Stimulated activated CD8-positive, alpha-beta memory T cell treated with anti-CD3 and anti-CD28 coated beads, Interleukin-2, amount 100 ng/mL, for 48 hours (primary cell): ENCODE measurements at regions not wholly inside any gene's neighbourhood (a gene's known extent, or its start where the extent isn't known, plus 50 kb on each side); places are given as distances from the start of the nearest gene placed in this dataset.
"Not testable (repeated sequence)": the region's sequence is repeated elsewhere in the genome, so short reads cannot be mapped to it uniquely, and the experiment has no call there.

Experiments
- DNase-seq, 2 donors: peaks; one replicate each; pipeline ENCODE4 v3.0.0-alpha.2; 2020; ENCODE audit warnings: low read depth in 2 of 2

DNA sequence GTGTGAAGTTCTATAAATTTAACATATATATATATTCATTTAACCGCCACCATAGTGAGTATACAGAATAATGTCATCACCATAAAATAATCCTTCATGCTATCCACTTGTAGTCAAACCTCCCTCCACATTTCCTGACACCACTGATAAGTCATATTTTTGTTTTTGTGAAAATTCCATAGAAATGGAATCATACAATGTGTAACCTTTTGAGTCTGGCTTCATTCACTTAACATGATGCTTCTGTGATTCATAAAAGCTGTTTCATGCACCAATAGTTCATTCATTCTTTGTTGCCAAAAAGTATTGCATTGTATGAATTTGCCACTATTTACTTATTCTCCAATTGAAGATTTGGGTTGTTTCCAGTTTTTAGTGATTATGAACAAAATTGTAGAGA is 497.5 kb upstream of the PCDH20 start:
- DNase-seq = no peak

- no peak for DNase-seq
These were observed 493.4 kb upstream of the PCDH20 start for GRCh38 chr13:61908906-61909615.

- no peak for DNase-seq
These were observed 489.4 kb upstream of the PCDH20 start for GRCh38 chr13:61905054-61905453.

GRCh38 chr13:61901946-61902541 is 486.4 kb upstream of the PCDH20 start:
- DNase-seq = no peak

DNA sequence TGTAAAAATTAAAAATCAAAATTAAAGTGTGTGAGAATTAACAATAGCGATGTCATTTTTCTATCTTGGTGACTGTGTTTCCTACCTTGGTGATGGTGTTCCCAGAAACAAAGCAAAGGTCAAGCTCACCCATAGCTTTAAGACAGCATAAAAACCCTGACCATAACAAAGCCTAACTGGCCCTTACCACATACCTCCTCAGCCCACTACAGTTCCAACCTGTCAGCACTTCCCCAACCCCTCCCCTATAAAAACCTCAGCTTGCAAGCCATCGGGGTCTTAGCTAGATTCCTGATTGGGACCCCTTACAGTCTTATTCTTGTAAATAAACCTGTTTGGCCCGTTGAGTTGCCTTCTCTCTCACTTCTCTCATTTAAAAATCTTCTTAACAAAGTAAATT is 484.4 kb upstream of the PCDH20 start:
- no peak for DNase-seq

- DNase-seq = no peak
These were observed 482.6 kb upstream of the PCDH20 start for GRCh38 chr13:61898207-61898606.

DNA sequence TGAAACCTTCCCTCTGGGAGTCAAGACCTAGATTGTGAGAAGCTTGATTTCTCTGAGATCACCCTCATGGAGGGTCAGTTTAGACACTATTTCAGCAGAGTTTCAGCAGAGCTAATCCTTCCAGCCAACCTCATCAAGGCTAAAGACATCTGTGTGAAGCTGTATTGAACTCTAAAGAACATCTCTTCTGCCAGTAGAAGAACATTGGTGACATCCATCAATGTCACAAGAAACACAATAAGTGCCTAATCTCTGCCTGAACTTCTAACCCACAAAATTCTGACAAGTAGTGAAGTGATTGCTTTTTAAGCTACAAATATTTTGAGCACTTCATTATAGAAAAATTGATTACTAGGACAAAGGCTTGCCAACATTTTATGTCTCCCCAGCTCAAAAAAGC is 475.8 kb upstream of the PCDH20 start:
- DNase-seq = no peak

DNA sequence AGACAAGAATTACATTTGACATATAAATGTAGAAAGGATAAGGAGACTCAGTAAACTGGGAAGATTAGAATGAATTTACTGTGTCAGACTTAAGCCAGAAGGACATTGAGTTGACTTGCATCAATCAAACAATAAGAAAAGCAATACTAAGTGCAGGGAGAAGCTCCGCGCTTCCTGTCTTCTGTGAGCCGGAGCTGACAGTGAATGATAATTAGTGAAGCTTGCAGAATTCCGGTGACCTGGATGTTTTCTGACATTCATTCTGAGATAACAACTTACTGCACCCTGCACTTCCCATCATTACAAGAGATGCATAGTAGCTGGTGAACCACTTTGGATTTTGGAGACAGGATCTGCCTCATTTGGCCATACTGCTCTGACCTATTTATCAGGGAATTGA is 469.2 kb upstream of the PCDH20 start:
- no peak for DNase-seq

DNA sequence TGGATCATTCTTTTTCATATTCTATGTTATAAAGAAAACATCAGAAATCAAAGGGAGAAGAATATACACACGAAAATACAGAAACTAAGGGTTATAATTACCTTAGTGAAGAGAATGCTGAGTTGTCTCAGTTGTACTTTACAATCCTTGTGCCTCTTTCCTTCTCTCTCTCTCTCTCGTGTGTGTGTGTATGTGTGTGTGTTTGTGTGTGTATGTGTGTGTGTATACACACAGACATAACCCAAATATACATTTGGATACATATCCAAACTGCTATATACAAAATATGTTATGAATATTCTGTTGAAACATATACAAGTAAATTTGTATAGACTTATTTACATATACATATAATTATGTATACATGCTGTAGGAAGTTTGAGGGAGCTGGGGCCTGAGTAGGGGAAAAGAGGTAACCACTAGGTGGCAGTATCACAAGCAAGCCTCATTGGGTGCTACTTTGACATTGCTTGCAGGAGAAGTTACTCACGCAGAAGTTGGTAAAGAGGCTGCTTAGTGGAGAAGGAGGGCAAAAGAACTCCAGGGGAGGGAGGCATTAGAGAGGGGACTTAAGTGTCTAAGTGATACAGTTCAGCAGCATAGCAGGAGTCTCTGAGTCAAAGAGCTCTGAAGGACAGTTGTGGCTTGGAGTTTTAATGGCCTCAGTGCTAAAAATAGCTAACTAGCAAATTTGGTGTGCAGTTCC is 465.1 kb upstream of the PCDH20 start:
- no peak for DNase-seq

GRCh38 chr13:61878565-61878964 is 462.9 kb upstream of the PCDH20 start:
- DNase-seq = not testable (repeated sequence)

DNA sequence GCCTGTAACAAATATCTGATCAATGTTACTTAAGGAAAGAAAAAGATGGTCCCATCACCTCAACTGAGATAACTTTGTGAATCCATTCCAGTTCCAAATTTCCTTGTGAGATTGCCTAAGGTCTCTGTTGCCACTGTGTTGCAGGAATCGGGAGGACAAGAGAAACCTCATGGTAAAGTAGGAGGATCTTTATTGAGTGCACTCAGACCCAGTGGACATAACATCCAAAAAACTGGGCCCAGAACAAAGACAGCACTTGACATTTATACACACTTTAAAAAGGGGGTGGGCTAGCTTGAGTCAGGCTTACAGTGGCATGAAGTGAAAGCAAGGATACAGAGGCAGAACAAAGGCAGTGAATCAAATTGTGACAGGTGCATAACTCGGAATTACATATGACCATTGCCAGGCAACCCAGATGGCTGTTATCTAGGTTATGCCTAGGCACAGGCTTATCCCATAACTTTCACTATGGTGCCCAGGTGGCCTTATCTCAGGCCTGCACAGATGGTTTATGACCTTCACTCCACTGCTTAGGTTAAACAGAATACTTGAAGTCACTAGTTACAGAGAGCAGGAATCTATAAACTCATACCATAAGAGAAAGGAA is 459.4 kb upstream of the PCDH20 start:
- no peak for DNase-seq

DNA sequence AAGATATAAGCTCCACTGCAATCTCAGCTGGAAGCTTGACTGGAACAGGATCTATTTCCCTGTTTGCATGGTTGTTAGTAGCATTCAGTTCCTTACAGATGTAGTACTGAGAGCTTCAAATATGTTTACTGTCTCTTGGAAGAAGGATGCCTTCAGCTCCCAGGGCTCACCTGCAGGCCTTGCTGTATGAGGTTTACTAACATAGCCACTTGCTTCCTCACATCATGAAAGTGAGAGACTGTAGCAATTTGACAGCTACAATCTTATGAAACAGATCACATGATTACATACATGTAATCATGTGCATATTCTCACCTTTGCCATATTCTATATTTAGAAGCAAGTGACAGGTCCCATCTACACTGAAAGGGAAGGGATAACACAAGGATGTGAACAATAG is 458.1 kb upstream of the PCDH20 start:
- no peak for DNase-seq

GRCh38 chr13:61857198-61857597 is 441.5 kb upstream of the PCDH20 start:
- no peak for DNase-seq

DNA sequence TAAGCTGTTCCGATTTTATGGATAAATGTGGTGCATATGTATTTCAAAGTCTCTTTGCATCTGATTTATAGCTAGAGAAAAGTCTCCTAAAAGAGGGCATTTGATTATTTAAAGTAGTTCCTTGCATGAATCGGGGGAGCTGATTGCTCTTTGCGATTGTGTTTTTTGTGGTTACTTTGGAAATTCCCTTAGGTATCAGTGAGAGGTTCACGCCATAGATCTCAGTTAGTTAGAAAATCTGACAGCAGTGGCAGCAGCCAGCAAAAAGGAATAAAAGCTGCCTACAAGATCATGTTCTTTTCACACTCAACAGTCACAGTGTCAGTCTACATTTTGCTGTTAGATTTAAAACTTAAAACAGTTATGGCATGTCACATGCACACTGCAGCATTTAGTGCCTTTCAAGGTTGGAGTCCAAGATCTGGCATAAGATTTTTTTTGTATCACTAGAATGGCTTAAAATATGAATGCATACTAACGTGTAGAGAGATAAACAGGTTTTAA is 436.5 kb upstream of the PCDH20 start:
- no peak for DNase-seq

- DNase-seq = no peak
These were observed 435.1 kb upstream of the PCDH20 start for GRCh38 chr13:61850794-61851193.

DNA sequence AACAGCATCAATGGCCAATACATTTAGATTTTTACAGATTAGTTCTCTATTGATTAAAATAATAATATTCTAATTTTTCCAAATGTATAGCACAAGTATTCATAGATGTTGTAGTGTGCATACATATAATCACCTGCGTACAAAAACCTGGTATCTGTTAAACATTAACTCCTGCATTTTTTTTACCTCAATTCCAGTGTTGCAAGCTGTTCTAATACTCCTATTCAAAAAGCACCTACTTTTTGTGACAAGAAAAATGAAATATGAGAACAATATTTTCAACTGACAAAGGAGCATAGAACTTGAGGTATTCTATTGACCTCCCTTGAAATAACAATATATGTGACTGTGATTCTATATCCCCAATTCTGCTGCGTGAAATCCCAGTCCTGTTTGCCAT is 422.9 kb upstream of the PCDH20 start:
- no peak for DNase-seq

- no peak for DNase-seq
These were observed 417.6 kb upstream of the PCDH20 start for GRCh38 chr13:61833228-61833627.

- DNase-seq = no peak
These were observed 415.4 kb upstream of the PCDH20 start for GRCh38 chr13:61831026-61831425.

DNA sequence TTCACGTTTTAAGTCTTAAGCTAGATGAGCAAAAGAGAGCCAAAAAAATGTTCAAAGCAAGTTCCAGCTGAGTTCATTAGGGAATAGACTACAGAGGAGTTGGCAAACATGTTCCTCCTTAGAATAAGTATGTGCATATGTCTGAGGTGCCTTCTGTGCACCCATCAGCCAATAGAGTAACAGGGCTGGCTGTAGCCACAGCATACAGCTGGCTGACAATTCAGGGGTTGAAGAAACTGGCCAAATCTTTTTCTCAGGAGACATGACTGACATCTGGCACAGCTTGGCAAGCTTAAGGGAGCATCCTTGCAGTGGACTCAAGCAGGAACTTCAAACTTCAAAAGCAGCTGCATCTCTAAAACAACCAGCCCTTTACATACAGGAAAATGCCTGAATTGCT is 414.8 kb upstream of the PCDH20 start:
- no peak for DNase-seq

DNA sequence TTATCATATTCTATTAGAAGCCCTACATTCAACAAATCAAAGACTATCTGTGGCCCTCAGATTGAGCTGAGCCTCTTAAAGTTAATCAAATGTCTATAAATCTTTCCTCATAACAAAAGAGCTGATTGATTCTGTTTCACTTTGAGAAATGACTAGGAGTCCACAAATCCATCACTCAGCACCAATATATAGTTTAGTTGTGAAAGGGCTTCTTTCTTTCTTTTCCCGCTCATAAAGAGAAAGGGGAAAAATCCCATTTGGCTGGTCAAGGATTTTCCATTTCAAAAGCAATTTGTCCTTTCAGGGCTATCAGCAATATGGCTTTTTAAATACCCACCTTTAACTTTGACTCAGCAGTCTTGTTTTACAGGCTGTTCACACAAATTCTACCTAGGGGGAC is 408.5 kb upstream of the PCDH20 start:
- DNase-seq = no peak

DNA sequence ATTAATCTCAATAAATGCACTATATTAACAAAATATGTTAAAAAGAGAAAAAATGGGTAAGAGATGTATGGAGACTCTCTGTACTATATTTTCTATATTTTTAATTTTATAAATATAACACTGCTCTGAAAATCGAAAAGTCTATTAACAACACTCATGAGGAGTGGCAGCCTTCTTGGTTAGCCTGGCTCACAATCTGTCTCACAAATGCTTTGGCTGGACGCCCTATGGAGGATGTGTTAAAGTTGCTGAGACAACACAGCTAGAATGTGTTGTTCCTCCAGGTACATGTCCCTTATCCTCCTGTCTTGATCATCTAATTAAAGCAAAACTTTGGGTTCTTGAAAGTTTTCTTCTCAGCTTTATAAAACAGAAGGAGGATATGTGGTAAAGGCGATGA is 396.6 kb upstream of the PCDH20 start:
- no peak for DNase-seq

GRCh38 chr13:61810065-61810464 is 394.4 kb upstream of the PCDH20 start:
- no peak for DNase-seq

DNA sequence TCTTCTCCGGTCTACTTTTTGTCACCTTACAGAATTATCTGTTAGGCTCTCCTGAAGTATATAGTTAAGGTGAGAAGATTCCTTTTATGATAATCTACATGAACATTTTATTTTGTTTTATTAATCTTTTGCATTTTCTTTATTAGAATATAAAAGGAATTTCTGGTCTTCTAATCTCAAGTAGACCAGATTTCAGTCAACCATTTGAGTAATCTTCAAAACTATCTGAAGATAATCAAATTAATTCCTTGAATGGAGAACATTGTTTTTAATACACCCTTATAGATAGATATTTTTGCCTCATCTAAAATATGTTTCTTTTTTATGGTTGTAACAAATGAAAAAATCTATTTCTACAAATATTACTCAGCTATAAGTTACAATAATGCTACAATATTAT is 381.7 kb upstream of the PCDH20 start:
- DNase-seq = no peak
